ENCODE measurements at regions not wholly inside any gene's neighbourhood (a gene's known extent, or its start where the extent isn't known, plus 50 kb on each side); places are given as distances from the start of the nearest gene placed in this dataset.

DNA sequence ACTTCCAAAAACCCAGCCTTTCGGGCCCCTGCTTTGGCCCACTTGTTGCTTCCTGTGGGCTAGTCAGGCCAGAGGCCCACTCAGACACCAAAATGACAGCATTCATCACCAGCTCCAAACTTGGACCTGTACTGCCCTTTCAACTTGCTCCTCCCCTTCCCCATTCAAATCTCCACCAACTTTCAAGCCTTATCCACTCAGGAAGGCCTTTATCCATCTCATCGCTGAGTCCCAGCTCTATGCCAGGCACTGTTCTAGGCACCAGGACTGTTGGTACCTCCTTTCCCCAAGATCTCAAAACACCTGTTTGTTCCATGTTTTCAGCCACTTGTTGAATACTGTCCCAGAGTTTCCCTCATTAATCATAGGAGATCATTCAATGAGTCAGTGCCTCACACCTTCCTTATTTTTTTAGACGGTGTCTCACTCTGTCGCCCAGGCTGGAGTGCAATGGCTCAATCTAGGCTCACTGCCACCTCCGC lies 1011.4 kb downstream of the UQCRFS1 start:
- DNase-seq (no peak), ATAC-seq (no peak)
- intact Hi-C loops (cut with DNase I): no loop called here

DNA sequence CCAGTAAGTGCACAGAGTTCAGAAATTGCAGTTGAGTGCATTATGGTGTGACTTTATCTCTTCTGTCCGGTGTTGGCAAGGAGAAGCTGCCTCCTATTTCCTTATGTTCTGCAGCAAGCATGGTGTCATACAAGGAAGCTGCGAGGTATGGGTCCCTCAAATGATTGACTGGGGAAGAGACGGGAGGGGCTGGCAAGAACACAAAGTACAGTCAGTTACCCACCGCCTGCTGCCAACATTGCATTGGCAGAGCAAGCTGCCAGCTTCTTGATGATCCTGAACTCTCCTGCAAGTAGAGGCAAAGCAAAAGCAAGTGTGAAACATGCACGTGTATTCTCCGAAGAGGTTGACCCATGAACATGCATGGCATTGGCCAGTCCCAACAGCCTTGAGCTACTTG lies 1013.6 kb downstream of the UQCRFS1 start:
- intact Hi-C loops (cut with DNase I): no loop called here
- ATAC-seq (peak in 1 of 2 donors; percentile 58), DNase-seq (no peak)

DNA sequence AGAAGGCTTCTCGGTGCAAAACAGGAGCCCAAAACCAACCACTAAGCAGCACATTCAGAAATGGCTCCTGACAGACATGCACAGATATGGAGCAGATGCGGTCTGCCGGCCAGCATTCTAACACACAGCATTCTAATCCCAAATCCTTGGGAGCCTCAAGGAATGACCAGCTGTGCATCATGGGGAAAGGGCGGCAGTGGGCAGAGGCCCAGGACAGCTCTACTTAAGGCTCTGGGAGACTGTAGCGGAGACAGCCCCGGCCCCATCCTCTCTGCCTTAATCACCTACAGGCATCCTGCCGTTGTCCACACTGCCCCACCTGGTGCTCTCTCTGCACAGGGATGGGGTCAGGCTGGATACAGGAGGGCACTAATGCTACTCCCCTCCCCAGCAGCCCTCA lies 1016.0 kb downstream of the UQCRFS1 start:
- intact Hi-C loops (cut with DNase I): no loop called here
- DNase-seq (no peak), ATAC-seq (no peak)

DNA sequence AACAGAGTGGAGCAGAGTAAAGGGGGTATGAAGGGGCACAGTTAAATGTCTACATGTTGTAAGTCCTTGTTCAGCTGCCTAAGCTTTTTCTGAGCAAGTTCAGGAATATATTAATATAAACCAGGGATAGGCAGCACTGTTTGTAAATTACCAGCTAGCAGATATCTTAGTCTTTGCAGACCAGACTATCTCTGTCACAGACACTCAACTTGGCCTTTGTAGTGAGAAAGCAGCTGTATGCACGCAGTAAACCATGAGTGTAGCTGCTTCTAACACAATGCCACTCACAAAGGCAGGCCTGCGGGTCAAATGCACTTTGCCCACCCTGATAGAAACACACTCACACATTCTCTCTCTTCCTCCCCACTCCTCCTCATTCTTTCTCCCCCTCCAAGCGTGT lies 1016.9 kb downstream of the UQCRFS1 start:
- DNase-seq (no peak), ATAC-seq (no peak)
- intact Hi-C loops (cut with DNase I): no loop called here

DNA sequence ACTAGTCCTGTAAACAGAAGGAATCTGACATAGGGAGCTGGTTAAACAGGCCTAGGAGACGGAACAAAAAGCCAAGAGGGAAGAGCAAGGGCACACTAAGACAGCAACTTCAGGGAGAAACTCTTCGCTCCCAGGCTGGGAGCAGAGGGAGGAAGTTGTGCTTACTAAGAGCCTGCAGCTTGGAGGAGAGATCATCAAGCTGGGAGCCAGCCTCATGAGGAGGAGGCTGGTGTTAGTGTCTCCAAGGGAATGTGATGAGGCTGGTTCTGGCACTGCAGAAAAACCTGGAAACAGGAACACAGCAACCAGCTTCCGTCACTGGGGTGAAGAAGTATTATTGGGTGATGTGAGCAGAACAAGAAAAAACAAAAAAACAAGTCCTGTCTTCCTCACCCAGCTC lies 1027.3 kb downstream of the UQCRFS1 start:
- DNase-seq: no peak
- intact Hi-C loops (cut with DNase I): no loop called here
- peak in 1 of 2 donors; percentile 94 for ATAC-seq

DNA sequence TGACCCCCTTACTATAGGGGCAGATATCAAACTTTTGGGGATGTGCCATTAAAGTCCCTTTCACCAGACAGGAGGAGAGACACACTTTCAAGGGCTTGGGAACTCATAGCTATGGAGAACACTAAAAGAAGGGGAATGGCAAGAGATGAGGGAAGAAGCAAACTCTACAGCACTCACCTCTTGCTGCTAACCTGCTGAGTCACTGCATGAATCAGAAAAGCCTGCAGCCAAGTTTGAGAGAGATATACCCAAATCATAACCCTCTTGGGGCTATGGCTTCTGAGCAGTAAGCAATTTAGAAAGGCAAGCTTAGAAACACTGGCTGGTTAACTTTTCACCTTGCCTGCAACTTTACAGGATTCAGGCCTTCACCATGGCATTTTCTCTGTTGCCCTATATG lies 1028.0 kb downstream of the UQCRFS1 start:
- intact Hi-C loops (cut with DNase I): no loop called here
- ATAC-seq (peak in 1 of 2 donors; percentile 97), DNase-seq (no peak)

DNA sequence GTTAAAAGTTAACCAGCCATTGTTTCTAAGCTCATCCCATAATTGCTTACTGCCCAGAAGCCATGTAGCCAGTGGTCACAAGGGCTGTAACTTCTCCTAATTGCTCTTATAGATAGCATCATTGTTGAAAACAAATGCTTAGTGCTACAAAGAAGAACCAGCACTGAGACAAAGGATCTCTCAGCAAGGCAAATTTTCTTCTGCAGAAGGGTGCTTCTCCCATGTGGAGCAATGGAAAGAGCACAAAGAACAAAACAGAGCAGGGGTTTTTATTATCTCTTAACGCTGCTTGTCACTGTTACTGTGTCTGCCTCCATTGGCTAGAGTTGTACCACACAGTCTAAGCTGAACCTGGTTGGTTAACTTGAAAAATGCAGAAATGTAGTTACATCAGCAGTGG lies 1036.8 kb downstream of the UQCRFS1 start:
- intact Hi-C loops (cut with DNase I): no loop called here
- no peak for ATAC-seq
- no peak for DNase-seq

DNA sequence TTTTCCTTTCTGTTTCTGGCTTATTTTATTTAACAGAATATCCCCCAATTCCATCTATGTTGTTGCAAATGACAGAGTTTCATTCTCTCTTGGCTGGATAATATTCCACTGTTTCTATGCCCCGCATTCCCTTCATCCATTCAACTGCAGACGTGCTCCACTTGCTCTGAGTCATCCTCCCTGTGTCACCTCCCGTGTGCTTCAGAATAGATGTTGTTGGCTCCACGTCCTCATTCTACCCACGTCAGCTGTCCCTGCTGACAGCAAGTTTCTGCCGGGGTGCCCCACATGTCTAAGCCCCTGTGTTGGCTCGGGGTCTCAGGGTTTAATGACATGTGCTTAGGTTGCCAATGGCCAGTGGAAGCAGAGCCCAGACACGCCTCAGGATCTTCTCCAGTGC lies 1041.0 kb downstream of the UQCRFS1 start:
- intact Hi-C loops (cut with DNase I): no loop called here
- no peak for ATAC-seq

DNA sequence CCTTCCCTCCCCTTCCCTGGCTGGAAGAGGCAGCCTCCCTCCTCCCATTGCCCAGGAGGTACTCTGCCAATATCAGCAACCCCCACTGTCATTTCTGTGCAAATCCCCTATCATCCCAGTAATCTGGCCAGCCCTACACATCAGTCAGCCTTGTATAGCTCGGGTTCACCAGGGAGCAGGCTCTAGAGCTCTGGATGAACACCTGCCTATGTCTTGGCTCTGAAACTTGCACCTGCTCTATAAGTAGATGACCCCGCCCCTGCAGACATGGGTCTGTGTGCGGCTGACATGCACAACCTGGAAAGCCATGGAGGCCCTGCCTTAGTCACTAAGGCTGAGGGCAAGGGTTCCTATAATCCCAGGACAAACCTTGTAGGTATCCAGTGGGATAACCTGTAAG lies 1042.9 kb downstream of the UQCRFS1 start:
- intact Hi-C loops (cut with DNase I): no loop called here
- DNase-seq (no peak), ATAC-seq (no peak)

More for the DNA sequence above, 1041.0 kb downstream of the UQCRFS1 start:
- DNase-seq: no peak

DNA sequence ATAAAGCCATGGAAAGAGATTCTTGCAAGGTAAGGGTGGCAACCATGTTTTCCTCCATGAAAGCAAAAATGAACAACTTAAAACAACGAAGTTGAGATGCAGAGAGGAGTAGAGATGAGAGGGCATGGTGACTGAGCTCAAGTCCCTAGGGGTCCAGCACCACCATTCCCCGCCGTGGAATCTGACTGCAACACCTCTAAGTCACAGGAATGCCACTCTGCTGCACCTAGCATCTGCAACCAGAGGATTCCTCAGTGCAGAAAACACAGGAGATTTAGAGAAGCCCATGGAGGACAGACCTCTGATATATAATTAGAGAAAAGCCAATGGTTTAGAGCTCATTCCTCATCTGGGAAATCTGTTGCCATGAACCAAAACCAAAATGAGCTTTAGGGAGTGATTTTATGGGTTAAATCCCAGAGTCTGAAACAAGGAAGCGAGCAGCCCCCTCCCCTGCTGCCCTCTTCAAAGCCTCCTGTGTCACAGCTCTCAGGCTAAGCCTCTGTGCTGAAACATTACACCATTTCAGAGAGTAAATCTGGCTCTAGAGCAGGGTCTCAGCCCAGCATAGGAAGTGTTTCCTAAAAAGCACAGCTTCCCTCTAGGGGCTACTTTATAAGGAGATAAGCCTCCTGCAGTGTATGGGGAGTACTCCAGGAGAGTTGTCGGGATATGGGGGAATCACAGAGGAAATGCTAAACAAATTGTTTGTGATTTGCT lies 1043.6 kb downstream of the UQCRFS1 start:
- no peak for DNase-seq
- ATAC-seq: peak in 1 of 2 donors; percentile 24
- intact Hi-C loops (cut with DNase I): no loop called here

DNA sequence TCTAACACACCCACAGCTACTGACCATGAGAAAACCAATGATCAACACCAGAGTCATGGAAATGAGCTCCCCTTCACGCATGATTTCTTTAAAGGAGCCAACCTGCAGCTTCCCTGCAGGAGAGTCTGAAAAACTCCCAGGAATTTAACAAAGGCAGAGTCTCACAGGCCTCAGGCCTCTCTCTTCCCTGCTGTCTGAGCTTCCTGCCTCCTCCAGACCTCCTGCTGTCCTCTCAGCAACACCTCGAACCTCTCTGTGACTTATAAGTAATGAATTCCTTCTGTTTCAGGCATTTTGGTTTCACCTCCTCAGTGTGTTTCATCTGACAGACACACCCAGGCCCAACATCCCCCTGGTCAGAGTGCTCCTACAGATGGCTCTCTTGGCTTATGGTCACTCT lies 1044.4 kb downstream of the UQCRFS1 start:
- intact Hi-C loops (cut with DNase I): no loop called here
- DNase-seq (no peak), ATAC-seq (no peak)

DNA sequence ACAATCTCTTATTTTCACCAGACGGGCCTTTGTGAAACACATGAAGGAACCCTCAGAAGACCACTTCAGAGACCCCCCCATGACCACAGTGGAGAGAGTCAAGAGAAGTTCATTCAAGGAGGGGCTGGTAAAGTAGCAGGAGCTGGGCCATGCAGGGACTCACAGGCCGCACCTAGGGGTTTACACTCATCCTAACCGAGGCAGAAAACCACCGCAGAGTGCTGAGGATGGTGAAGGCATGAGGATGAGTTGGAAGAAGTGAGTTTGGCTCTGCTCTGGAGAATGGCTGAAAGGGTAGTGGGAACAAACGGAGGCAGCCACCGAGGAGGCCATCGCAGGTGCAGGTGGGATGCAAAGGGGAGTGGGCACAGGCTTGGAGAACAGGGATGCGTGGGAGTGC lies 1046.9 kb downstream of the UQCRFS1 start:
- intact Hi-C loops (cut with DNase I): no loop called here
- DNase-seq (no peak), ATAC-seq (no peak)

DNA sequence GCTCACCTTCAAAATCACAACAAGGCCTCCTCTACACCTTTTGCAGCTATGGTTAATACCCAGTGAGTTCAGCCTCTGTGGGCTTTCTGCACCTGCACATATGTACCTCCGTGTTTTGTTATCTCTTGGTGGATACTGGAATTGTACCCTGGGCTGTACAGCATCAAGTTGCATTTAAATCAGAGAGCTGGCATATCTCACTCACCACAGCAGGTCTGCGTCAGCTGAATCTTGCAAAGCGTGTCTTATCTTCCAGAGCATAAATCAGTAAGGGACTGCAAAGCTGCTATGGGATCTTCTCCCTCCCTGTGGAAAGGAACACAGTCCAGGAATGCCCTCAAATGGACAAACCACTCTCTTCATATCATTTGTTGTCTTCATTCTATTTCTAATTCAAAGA lies 1048.7 kb downstream of the UQCRFS1 start:
- intact Hi-C loops (cut with DNase I): no loop called here
- ATAC-seq (no peak), DNase-seq (no peak)

DNA sequence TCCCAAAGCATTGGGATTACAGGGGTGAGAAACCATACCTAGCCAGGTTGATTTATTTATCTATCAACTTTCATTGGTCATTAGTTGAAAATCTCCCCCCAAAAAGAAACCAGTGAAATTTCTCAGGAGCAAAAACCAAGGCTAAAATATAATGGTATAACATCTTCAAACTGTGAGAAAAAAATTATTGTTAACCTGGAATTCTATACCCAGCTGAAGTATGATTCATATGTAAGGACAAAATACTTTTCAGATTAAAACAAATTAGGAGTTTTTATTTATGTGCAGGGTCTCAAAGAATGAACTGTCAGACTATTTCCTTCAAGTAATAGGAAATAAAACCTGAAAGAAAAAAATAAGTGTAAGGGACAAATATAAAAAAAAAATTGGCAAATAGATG lies 1053.9 kb downstream of the UQCRFS1 start:
- ATAC-seq (no peak), DNase-seq (no peak)
- intact Hi-C loops (cut with DNase I): no loop called here

DNA sequence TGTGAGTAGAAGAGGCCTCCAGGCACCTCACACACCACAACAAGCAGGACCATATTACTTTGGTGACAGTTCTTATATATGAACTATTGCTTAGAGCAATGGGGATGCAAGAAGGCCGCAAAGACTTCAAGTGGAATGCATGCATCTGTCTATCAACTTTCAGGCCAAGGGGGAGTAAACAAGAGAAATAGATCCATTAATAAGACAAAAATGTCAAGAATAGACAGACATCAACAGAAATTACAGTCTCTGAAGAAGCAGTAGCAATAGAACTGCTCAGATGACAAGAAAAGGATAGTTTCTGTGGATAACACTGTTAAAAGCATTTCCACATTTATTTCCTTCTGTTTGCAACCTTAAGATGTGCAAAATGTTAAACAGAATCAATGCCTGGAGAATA lies 1057.7 kb downstream of the UQCRFS1 start:
- intact Hi-C loops (cut with DNase I): no loop called here
- no peak for DNase-seq
- no peak for ATAC-seq

DNA sequence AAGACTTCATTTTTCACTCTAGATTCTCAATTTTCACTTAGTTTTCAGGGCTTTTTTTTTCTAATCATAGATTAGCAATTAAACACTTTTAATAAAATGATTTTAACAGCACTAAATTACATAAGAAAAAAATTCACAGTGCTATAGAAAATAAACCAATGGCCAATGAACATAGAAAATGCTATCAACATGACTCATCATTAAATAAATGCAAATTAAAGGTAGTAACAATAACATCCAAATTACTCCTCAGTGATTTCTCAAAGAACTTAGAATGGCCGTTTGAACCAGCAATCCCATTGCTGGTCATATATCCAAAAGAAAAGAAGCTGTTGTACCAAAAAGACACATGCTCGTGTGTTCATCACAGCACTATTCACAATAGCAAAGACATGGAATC lies 1058.9 kb downstream of the UQCRFS1 start:
- intact Hi-C loops (cut with DNase I): no loop called here
- ATAC-seq (no peak), DNase-seq (no peak)

DNA sequence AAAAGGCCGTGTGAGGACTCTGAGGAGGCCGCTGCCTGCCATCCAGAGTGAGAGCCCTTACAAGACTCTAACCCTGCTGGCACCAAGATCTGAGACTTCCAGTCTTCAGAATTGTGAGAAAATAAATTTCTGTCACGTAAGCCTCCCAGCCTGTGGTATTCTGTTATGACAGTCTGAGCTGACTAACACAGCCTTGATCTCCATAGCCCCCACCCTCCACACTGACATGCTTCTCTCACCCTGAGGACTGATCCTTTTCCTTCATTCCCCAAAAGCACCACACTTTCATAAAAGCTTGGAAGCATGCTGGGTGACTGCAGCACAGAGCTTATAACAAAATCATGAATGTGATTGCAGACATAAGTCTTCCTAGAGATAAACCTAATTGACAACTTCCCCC lies 1059.8 kb downstream of the UQCRFS1 start:
- DNase-seq (no peak), ATAC-seq (no peak)
- intact Hi-C loops (cut with DNase I): no loop called here

DNA sequence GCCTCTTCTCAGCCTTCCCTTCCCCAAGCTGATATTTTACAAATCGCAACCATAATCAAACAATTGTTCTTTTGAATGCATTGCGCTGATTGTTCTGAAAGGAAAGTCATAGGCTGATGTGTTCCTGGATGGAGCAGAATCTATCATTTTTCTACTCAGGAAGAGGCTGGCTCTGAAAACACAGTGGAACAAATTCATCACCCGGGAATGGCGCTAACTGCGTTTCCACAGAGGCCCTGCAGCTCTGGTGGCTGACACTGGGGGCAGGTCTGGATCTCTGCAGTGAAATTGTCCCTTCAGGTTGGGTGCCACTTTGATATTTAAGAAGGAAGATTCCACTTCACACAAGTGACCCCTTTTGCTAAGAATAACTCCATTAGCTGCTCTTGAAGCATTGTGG lies 1060.8 kb downstream of the UQCRFS1 start:
- DNase-seq (no peak), ATAC-seq (no peak)
- intact Hi-C loops (cut with DNase I): no loop called here

DNA sequence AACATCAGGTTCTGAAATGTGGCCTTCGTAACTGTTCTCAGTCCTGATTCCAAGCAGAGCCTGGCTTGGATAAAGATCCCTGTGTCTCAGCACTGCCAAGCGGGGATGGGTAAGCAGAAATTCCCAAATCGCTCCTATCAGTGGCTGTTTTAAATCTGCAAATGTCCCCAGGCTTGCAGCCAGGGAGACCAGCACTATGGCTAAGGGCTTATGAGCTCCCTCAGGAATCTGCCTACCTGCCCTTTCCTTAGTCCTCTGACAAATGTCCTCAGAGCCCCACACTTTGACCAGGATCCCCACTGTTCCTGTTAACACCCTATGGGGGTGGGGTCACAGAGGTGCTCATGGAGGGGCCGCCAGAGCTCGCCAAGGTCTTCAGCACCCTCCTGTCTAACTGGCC lies 1062.8 kb downstream of the UQCRFS1 start:
- intact Hi-C loops (cut with DNase I): no loop called here
- DNase-seq (no peak), ATAC-seq (no peak)

DNA sequence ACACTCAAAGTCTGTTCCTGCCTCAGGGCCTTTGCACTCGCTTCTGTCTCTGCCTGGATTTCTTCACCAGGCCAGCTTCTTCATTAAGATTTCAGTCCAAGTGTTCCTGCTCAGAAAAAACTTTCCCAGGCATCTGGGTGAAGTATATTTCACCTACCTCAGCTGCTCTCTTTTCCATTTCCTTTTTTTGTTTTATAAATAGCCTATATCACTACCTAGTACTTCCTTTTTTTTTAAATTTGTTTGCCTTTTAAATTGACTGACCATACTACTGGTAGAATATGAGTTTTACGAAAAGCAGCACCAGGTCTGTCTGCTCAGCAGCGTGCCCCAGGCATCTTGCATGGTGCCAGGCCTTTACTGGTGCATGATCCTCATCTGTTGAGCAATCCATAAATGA lies 1064.4 kb downstream of the UQCRFS1 start:
- no peak for DNase-seq
- ATAC-seq: no peak
- intact Hi-C loops (cut with DNase I): no loop called here

DNA sequence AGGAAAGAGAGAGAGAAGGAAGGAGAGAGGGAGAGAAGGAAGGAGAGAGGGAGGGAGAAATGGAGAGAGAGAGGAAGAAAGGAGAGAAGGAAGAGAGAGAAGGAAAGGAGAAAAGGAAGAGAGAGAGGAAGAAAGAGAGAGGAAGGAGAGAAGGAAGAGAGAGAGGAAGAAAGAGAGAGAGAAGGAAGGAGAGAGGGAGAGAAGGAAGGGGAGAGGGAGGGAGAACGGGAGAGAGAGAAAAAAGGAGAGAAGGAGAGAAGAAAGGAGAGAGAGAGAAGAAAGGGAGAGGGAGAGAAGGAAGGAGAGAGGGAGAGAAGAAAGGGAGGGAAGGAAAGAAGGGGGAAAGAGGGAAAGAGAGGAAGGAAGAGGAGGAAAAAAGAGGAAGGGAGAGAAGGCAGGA lies 1070.7 kb downstream of the UQCRFS1 start:
- intact Hi-C loops (cut with DNase I): no loop called here
- DNase-seq: no peak
- no peak for ATAC-seq

DNA sequence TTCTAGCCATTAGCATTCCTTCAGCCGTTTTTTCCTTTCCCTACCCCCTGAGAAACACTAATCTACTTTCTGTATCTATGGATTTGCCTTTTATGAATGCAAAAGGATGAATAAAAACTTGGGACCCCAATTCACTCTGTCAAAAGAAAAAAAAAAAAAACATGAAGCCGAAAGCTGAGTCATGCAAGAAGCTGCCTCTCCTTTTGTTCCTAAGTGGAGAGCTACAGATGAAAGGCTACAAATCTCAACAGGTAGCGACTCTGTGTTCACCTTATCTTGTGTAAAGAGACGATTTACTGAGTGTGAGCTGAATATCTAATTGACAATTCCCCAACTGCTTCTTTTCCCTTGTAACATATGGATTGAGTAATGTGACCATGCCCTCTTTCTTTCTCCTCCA lies 1072.8 kb downstream of the UQCRFS1 start:
- ATAC-seq: no peak
- intact Hi-C loops (cut with DNase I): no loop called here

More for the DNA sequence above, 1072.8 kb downstream of the UQCRFS1 start:
- no peak for DNase-seq
